Kidney (tissue), 13 donors: ENCODE measurements at regions not wholly inside any gene's neighbourhood (a gene's known extent, or its start where the extent isn't known, plus 50 kb on each side); places are given as distances from the start of the nearest gene placed in this dataset.

ENCODE experiments used
- DNase-seq, 5 donors: peaks; one replicate each; pipeline ENCODE4 v3.0.0-alpha.2; 2013 to 2020
- FAIRE-seq: peaks from 2 replicates; lab custom pipeline; 2012; peaks lifted over from hg19 to GRCh38; lab: Jason Lieb, UNC
- H3K27ac ChIP-seq, 2 donors: one replicate each; pipeline ENCODE4 v1.7.0; 2013; ENCODE audit warnings: low read depth in 2 of 2, low read length in 2 of 2, inconsistent platforms in 1 of 2
- H3K27me3 ChIP-seq: one replicate; pipeline ENCODE4 v1.7.1; 2013; ENCODE audit warnings: low read length, inconsistent platforms; ENCODE audit not compliant: control insufficient read depth, insufficient read depth
- H3K36me3 ChIP-seq, 3 donors: one replicate each; pipeline versions ENCODE4 v1.7.0 to v1.7.1; 2013; ENCODE audit warnings: low read length in 3 of 3, control low read depth in 1 of 3, inconsistent platforms in 1 of 3; ENCODE audit not compliant: insufficient read depth in 3 of 3, control insufficient read depth in 2 of 3
- H3K4me1 ChIP-seq, 3 donors: one replicate each; pipeline versions ENCODE4 v1.7.0 to v1.7.1; 2013; ENCODE audit warnings: low read length in 3 of 3, inconsistent platforms in 1 of 3, low read depth in 1 of 3; ENCODE audit not compliant: control insufficient read depth in 2 of 3, insufficient read depth in 2 of 3
- H3K4me3 ChIP-seq, 3 donors: one replicate each; pipeline versions ENCODE4 v1.7.0 to v1.8.1; 2013; ENCODE audit warnings: low read length in 3 of 3, control low read depth in 1 of 3, inconsistent platforms in 1 of 3
- H3K9ac ChIP-seq, 3 donors: one replicate each; pipeline versions ENCODE4 v1.7.0 to v1.7.1; 2013; ENCODE audit warnings: low read length in 3 of 3, control low read depth in 1 of 3, inconsistent platforms in 1 of 3
- H3K9me3 ChIP-seq, 3 donors: one replicate each; pipeline versions ENCODE4 v1.7.0 to v1.7.1; 2013; ENCODE audit warnings: low read length in 3 of 3, control low read depth in 1 of 3, inconsistent platforms in 1 of 3; ENCODE audit not compliant: control insufficient read depth in 2 of 3, insufficient read depth in 1 of 3
- CTCF ChIP-seq: IDR thresholded peaks from 3 replicates; pipeline ENCODE4 v1.5.1; 2012; ENCODE audit warnings: mild to moderate bottlenecking, moderate library complexity, borderline replicate concordance; ENCODE audit not compliant: insufficient read depth; ENCODE audit errors: extremely low read depth
- intact Hi-C: fragments of 100-400 bp; cut with DNase I; formaldehyde crosslinking; loops from one replicate; pipeline ENCODE4 v1.11.1; 2022
- donor health status: control.
- donor health status: control.
- donor health status: control.
- donor health status: control.
- donor health status: control.
- donor health status: DM: yes; HTN: yes; CAD: no.
- donor health status: Normal renal cell carcinoma (clear cell type).

- DNase-seq (peak in 1 of 5 donors; percentile 1), FAIRE-seq (no peak)
- H3K9ac ChIP-seq = no peak overlapping the region
- intact Hi-C loops = no loop called here
- no peak overlapping the region for H3K27ac ChIP-seq
- H3K27me3 ChIP-seq = no peaks in the 10 kb centered on the region
- no peaks in the 10 kb centered on the region for H3K36me3 ChIP-seq
- no peak overlapping the region for H3K4me3 ChIP-seq
- H3K9me3 ChIP-seq = no peaks in the 10 kb centered on the region
- H3K4me1 ChIP-seq = no peaks in the 10 kb centered on the region
- no peak for TF ChIP-seq CTCF
Observed at GRCh38 chr2:139314059-139314458, 533.9 kb upstream of the NXPH2 start.

- H3K9ac ChIP-seq = no peak overlapping the region
- no peak for FAIRE-seq
- intact Hi-C loops = no loop called here
Observed at GRCh38 chr2:139296672-139297209, 516.6 kb upstream of the NXPH2 start.

GRCh38 chr2:139293992-139294548, 513.9 kb upstream of the NXPH2 start:
- no peaks in the 10 kb centered on the region for H3K9me3 ChIP-seq
- intact Hi-C loops = no loop called here
- no peak for DNase-seq
- no peaks in the 10 kb centered on the region for H3K4me1 ChIP-seq
- FAIRE-seq = no peak
- H3K9ac ChIP-seq = no peak overlapping the region
- H3K27ac ChIP-seq = no peak overlapping the region
- H3K36me3 ChIP-seq = no peaks in the 10 kb centered on the region
- H3K27me3 ChIP-seq = no peaks in the 10 kb centered on the region
- H3K4me3 ChIP-seq = peak overlapping the region in 1 of 3 donors; percentile 14
- no peak for TF ChIP-seq CTCF

More at GRCh38 chr2:139296672-139297209, 516.6 kb upstream of the NXPH2 start:
- no peak for TF ChIP-seq CTCF
- no peaks in the 10 kb centered on the region for H3K9me3 ChIP-seq
- H3K4me3 ChIP-seq = no peak overlapping the region
- DNase-seq = no peak
- no peaks in the 10 kb centered on the region for H3K36me3 ChIP-seq
- no peaks in the 10 kb centered on the region for H3K4me1 ChIP-seq
- no peak overlapping the region for H3K27ac ChIP-seq
- no peaks in the 10 kb centered on the region for H3K27me3 ChIP-seq
